H9 (cell line): ENCODE measurements at regions not wholly inside any gene's neighbourhood (a gene's known extent, or its start where the extent isn't known, plus 50 kb on each side); places are given as distances from the start of the nearest gene placed in this dataset.

ENCODE experiments used
- DNase-seq: peaks from one replicate; pipeline ENCODE4 v3.0.0-alpha.2; 2017
- H2AFZ ChIP-seq: one replicate; pipeline ENCODE4 v1.6.1; 2013; ENCODE audit warnings: mild to moderate bottlenecking, low read length, control low read depth, moderate library complexity
- H2AK5ac ChIP-seq: 2 replicates; pipeline ENCODE4 v1.6.1; 2013; ENCODE audit warnings: low read length, control low read depth, mixed read lengths; ENCODE audit not compliant: insufficient read length
- H2BK120ac ChIP-seq: one replicate; pipeline ENCODE4 v1.6.1; 2013; ENCODE audit warnings: low read depth, mild to moderate bottlenecking, low read length, control low read depth, inconsistent platforms; ENCODE audit not compliant: poor library complexity, severe bottlenecking
- H2BK12ac ChIP-seq: 2 replicates; pipeline ENCODE4 v1.6.1; 2013; ENCODE audit warnings: low read length, control low read depth, mixed read lengths, low read depth; ENCODE audit not compliant: insufficient read length
- H2BK15ac ChIP-seq: 2 replicates; pipeline ENCODE4 v1.6.1; 2013; ENCODE audit warnings: low read depth, low read length, control low read depth
- H2BK20ac ChIP-seq: one replicate; pipeline ENCODE4 v1.6.1; 2013; ENCODE audit warnings: low read depth, mild to moderate bottlenecking, low read length, control low read depth, inconsistent platforms; ENCODE audit not compliant: poor library complexity, severe bottlenecking
- H2BK5ac ChIP-seq: 2 replicates; pipeline ENCODE4 v1.6.1; 2013; ENCODE audit warnings: low read length, control low read depth, mixed read lengths; ENCODE audit not compliant: insufficient read length
- H3K14ac ChIP-seq: 2 replicates; pipeline ENCODE4 v1.6.1; 2013; ENCODE audit warnings: low read length, control low read depth; ENCODE audit not compliant: insufficient read depth
- H3K18ac ChIP-seq: 2 replicates; pipeline ENCODE4 v1.6.1; 2013; ENCODE audit warnings: low read depth, mild to moderate bottlenecking, mixed read lengths, low read length, control low read depth; ENCODE audit not compliant: insufficient read length
- H3K23ac ChIP-seq: 2 replicates; pipeline ENCODE4 v1.6.1; 2013; ENCODE audit warnings: low read length, control low read depth, mixed read lengths, low read depth; ENCODE audit not compliant: insufficient read length
- H3K23me2 ChIP-seq: 2 replicates; pipeline ENCODE4 v1.6.1; 2013; ENCODE audit warnings: low read depth, mild to moderate bottlenecking, mixed read lengths, low read length, control low read depth; ENCODE audit not compliant: insufficient read length, poor library complexity, severe bottlenecking
- H3K27ac ChIP-seq: 2 replicates; pipeline ENCODE4 v1.5.1; 2013; ENCODE audit warnings: low read length, control low read depth, mixed read lengths, low read depth; ENCODE audit not compliant: insufficient read length
- H3K27me3 ChIP-seq: 2 replicates; pipeline ENCODE4 v1.6.1; 2013; ENCODE audit warnings: low read length, control low read depth, inconsistent platforms; ENCODE audit not compliant: insufficient read depth
- H3K4ac ChIP-seq: 2 replicates; pipeline ENCODE4 v1.6.1; 2013; ENCODE audit warnings: low read depth, mild to moderate bottlenecking, control low read depth, inconsistent platforms, low read length, moderate library complexity
- H3K4me1 ChIP-seq: 2 replicates; pipeline ENCODE4 v1.6.1; 2013; ENCODE audit warnings: low read length, control low read depth, inconsistent platforms; ENCODE audit not compliant: insufficient read depth
- H3K4me2 ChIP-seq: 2 replicates; pipeline ENCODE4 v1.6.1; 2013; ENCODE audit warnings: low read length, control low read depth, mixed read lengths; ENCODE audit not compliant: insufficient read length, insufficient read depth
- H3K56ac ChIP-seq: 2 replicates; pipeline ENCODE4 v1.6.1; 2013; ENCODE audit warnings: low read depth, mild to moderate bottlenecking, mixed read lengths, low read length, control low read depth; ENCODE audit not compliant: insufficient read length
- H3K79me1 ChIP-seq: 2 replicates; pipeline ENCODE4 v1.6.1; 2013; ENCODE audit warnings: low read depth, mild to moderate bottlenecking, moderate library complexity, low read length, control low read depth, inconsistent platforms; ENCODE audit not compliant: insufficient read depth, poor library complexity, severe bottlenecking
- H3K79me2 ChIP-seq: 2 replicates; pipeline ENCODE4 v1.6.1; 2013; ENCODE audit warnings: low read length, control low read depth, inconsistent platforms; ENCODE audit not compliant: insufficient read depth
- H3K9ac ChIP-seq: 2 replicates; pipeline ENCODE4 v1.6.1; 2013; ENCODE audit warnings: low read length, control low read depth, mixed read lengths; ENCODE audit not compliant: insufficient read length; ENCODE audit errors: extremely low read depth
- H3K9me3 ChIP-seq: one replicate; pipeline ENCODE4 v1.6.1; 2013; ENCODE audit warnings: low read depth, low read length, inconsistent platforms; ENCODE audit not compliant: control insufficient read depth
- H3T11ph ChIP-seq: one replicate; pipeline ENCODE4 v1.6.1; 2013; ENCODE audit warnings: mild to moderate bottlenecking, low read length, control low read depth, inconsistent platforms
- H4K20me1 ChIP-seq: one replicate; pipeline ENCODE4 v1.6.1; 2013; ENCODE audit not compliant: control insufficient read depth, insufficient read length, insufficient read depth
- H4K5ac ChIP-seq: 2 replicates; pipeline ENCODE4 v1.6.1; 2013; ENCODE audit warnings: low read depth, mild to moderate bottlenecking, mixed read lengths, low read length, control low read depth; ENCODE audit not compliant: insufficient read length
- H4K8ac ChIP-seq: replicated peaks from 2 replicates; pipeline ENCODE4 v1.6.1; 2013; ENCODE audit warnings: low read length, control low read depth, mixed read lengths, low read depth; ENCODE audit not compliant: insufficient read length
- H4K91ac ChIP-seq: 2 replicates; pipeline ENCODE4 v1.6.1; 2013; ENCODE audit warnings: low read depth, mild to moderate bottlenecking, moderate library complexity, mixed read lengths, low read length, control low read depth; ENCODE audit not compliant: insufficient read length
- H3K27ac Mint-ChIP-seq, 3 experiments: 2 replicates in 2 of 3; 3 replicates in 1 of 3; pipeline ENCODE4 v1.8.0; 2020 to 2021; ENCODE audit warnings: mixed read lengths in 3 of 3, mild to moderate bottlenecking in 1 of 3, moderate library complexity in 1 of 3
- H3K27me3 Mint-ChIP-seq: 2 replicates; pipeline ENCODE4 v1.8.0; 2021; ENCODE audit warnings: low read depth, mild to moderate bottlenecking, moderate library complexity, mixed read lengths
- H3K36me3 Mint-ChIP-seq, 3 experiments: 2 replicates in 2 of 3; 3 replicates in 1 of 3; pipeline ENCODE4 v1.8.0; 2020 to 2021; ENCODE audit warnings: low read depth in 3 of 3, mixed read lengths in 3 of 3; ENCODE audit not compliant: insufficient read depth in 1 of 3
- H3K4me1 Mint-ChIP-seq, 2 experiments: 2 replicates each; pipeline ENCODE4 v1.8.0; 2020; ENCODE audit warnings: mixed read lengths in 2 of 2
- H3K4me3 Mint-ChIP-seq, 2 experiments: 2 replicates in 1 of 2; 3 replicates in 1 of 2; pipeline ENCODE4 v1.8.0; 2020 to 2021; ENCODE audit warnings: mild to moderate bottlenecking in 2 of 2, mixed read lengths in 2 of 2, moderate library complexity in 1 of 2
- H3K9me3 Mint-ChIP-seq, 2 experiments: 2 replicates in 1 of 2; 3 replicates in 1 of 2; pipeline ENCODE4 v1.8.0; 2020; ENCODE audit warnings: mild to moderate bottlenecking in 2 of 2, mixed read lengths in 2 of 2, moderate library complexity in 1 of 2
- CTCF ChIP-seq: fragments of 200-600 bp; sonication (generic); conservative IDR thresholded peaks from 3 replicates; pipeline ENCODE4 v1.8.0; 2021; ENCODE audit warnings: antibody characterized with exemption, mild to moderate bottlenecking
- WGBS: extraction: QIAGEN DNeasy Blood & Tissue Kit; methylation state at CpG from one replicate; pipeline ENCODE4 v1.1.7; 2013; ENCODE audit warnings: missing lambda C conversion rate, low lambda C conversion rate, mixed read lengths; ENCODE audit not compliant: insufficient read length; ENCODE audit errors: extremely low coverage; 5-methylcytosine and 5-hydroxymethylcytosine counted together

GRCh38 chr6:20279051-20279450 lies 66.8 kb upstream of the MBOAT1 start:
- no CpG with 5 or more reads among the region's 4 CpGs for WGBS
- no peak overlapping the region for H2BK15ac ChIP-seq
- Mint-ChIP-seq H3K4me3 (no peak overlapping the region), H3K4me1 (peaks cover 17 to 22% of the 10 kb centered on the region in 2 experiments), H3K36me3 (0 out of 7 replicates have a peak, but pooled peaks cover 0 to 4% (median 0%) of the 10 kb centered on the region in 3 experiments), H3K27ac (no peak overlapping the region), H3K27me3 (no peaks in the 10 kb centered on the region), H3K9me3 (peaks cover 4 to 6% of the 10 kb centered on the region in 2 experiments; a peak in 3 of 5 replicates)
- no peaks in the 10 kb centered on the region for H3K79me1 ChIP-seq
- H4K5ac ChIP-seq: no peak overlapping the region
- H3K56ac ChIP-seq: no peak overlapping the region
- H4K91ac ChIP-seq: no peak overlapping the region
- no peak overlapping the region for H3K23ac ChIP-seq
- DNase-seq: no peak
- H2AK5ac ChIP-seq: no peak overlapping the region
- no peaks in the 10 kb centered on the region for H3K23me2 ChIP-seq
- H3K9me3 ChIP-seq: no peaks in the 10 kb centered on the region
- no peak overlapping the region for H3K14ac ChIP-seq
- no peak overlapping the region for H2BK12ac ChIP-seq
- H2AFZ ChIP-seq: no peak overlapping the region
- H3K9ac ChIP-seq: no peak overlapping the region
- no peaks in the 10 kb centered on the region for H4K20me1 ChIP-seq
- no peaks in the 10 kb centered on the region for H3K79me2 ChIP-seq
- no peak overlapping the region for H4K8ac ChIP-seq
- H3K4ac ChIP-seq: no peak overlapping the region
- H2BK20ac ChIP-seq: no peak overlapping the region
- no peaks in the 10 kb centered on the region for H3K27me3 ChIP-seq
- no peak overlapping the region for H3T11ph ChIP-seq
- no peak overlapping the region for H2BK5ac ChIP-seq
- H3K27ac ChIP-seq: no peak overlapping the region
- H3K4me2 ChIP-seq: no peak overlapping the region
- H2BK120ac ChIP-seq: no peak overlapping the region
- H3K4me1 ChIP-seq: no peaks in the 10 kb centered on the region; the same call in 1 of the 2 replicates
- no peak for TF ChIP-seq CTCF
- H3K18ac ChIP-seq: no peak overlapping the region
